ENCODE measurements at regions not wholly inside any gene's neighbourhood (a gene's known extent, or its start where the extent isn't known, plus 50 kb on each side); places are given as distances from the start of the nearest gene placed in this dataset.

DNA sequence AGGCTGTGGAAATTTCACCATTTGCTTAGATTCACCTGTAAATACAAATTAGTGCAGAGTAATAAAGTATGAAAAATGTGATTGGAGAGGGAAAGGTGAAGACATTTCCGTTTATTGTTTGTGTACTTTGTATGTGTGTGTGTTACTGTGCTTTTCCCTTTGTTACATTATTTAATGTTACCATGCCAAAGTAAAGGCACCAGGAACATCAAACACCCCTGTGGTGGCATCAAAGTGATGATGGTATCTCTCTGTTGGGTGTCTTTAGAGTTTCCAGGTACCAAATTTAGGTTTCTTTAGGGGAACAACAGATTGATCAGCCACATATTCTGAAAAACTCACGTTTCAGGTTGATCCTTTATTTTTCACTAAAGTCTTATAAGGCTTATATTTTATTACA, 189.0 kb upstream of the FBXO33 start:
- Mint-ChIP-seq H3K27ac (peak overlapping the region in 1 of 2 donors; percentile 13), H3K36me3 (no peaks in the 10 kb centered on the region), H3K4me1 (peaks cover 0 to 22% (median 8%) of the 10 kb centered on the region in 3 donors), H3K27me3 (no peaks in the 10 kb centered on the region), H3K9me3 (peaks cover 23 to 33% (median 25%) of the 10 kb centered on the region in 3 donors), H3K4me3 (no peak overlapping the region)
- ATAC-seq (replicated peaks in 1 of 4): no peak
- Histone ChIP-seq H3K27ac (ENCODE audit: low read length) (no peak overlapping the region), H3K27me3 (replicated peaks in 1 of 2; ENCODE audit: control insufficient read depth in 2 of 2, extremely low read depth in 1 of 2, insufficient read depth in 2 of 2, low read length in 1 of 2) (no peaks in the 10 kb centered on the region), H3K9me3 (no peaks in the 10 kb centered on the region), H3K4me1 (ENCODE audit: control insufficient read depth in 1 of 2, extremely low read depth in 1 of 2, insufficient read depth in 2 of 2, low read length in 2 of 2) (no peaks in the 10 kb centered on the region), H3K4me3 (ENCODE audit: control insufficient read depth in 1 of 2, extremely low read depth in 1 of 2, low read length in 1 of 2) (no peak overlapping the region), H3K36me3 (ENCODE audit: control insufficient read depth in 2 of 2, extremely low read depth in 1 of 2, insufficient read depth in 1 of 2, low read length in 1 of 2) (no peaks in the 10 kb centered on the region)
- CTCF ChIA-PET: no interaction called here
- DNase-seq: peak in 1 of 35 experiments; percentile 3
- POLR2A ChIA-PET: no interaction called here
- no CpG with 5 or more reads among the region's 2 CpGs for WGBS (ENCODE audit: insufficient coverage)

DNA sequence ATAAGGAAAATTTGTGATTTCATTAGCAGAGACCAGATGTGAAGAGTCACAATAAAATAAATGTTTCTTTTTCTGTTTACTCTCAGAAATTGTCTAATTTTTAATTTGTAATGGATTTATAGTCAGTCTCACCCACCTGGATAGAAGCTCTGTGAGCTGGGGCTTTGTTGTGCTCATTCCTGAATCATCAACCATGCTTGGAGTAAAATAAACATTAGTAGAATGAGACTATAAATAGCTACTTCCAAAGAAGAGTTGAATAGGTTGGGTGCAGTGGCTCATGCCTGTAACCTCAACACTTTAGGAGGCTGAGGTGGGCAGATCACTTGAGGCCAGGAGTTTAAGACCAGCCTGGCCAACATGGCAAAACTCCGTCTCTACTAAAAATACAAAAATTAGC, 185.3 kb upstream of the FBXO33 start:
- H3K4me1 ChIP-seq (ENCODE audit: control insufficient read depth in 1 of 2, extremely low read depth in 1 of 2, insufficient read depth in 2 of 2, low read length in 2 of 2): no peaks in the 10 kb centered on the region
- H3K36me3 ChIP-seq (ENCODE audit: control insufficient read depth in 2 of 2, extremely low read depth in 1 of 2, insufficient read depth in 1 of 2, low read length in 1 of 2): no peaks in the 10 kb centered on the region
- H3K9me3 Mint-ChIP-seq: peaks cover 19 to 33% (median 20%) of the 10 kb centered on the region in 3 donors
- no peak overlapping the region for H3K27ac Mint-ChIP-seq
- POLR2A ChIA-PET: no interaction called here
- no peaks in the 10 kb centered on the region for H3K36me3 Mint-ChIP-seq
- no peak overlapping the region for H3K4me3 ChIP-seq (ENCODE audit: control insufficient read depth in 1 of 2, extremely low read depth in 1 of 2, low read length in 1 of 2)
- H3K27me3 ChIP-seq (replicated peaks in 1 of 2; ENCODE audit: control insufficient read depth in 2 of 2, extremely low read depth in 1 of 2, insufficient read depth in 2 of 2, low read length in 1 of 2): no peaks in the 10 kb centered on the region
- H3K4me3 Mint-ChIP-seq: no peak overlapping the region
- WGBS (ENCODE audit: insufficient coverage): no CpG with 5 or more reads among the region's 1 CpG
- ATAC-seq (replicated peaks in 1 of 4): no peak
- H3K9me3 ChIP-seq: no peaks in the 10 kb centered on the region
- no peaks in the 10 kb centered on the region for H3K27me3 Mint-ChIP-seq
- peaks cover 0 to 42% (median 28%) of the 10 kb centered on the region in 3 donors for H3K4me1 Mint-ChIP-seq
- CTCF ChIA-PET: no interaction called here
- no peak overlapping the region for H3K27ac ChIP-seq (ENCODE audit: low read length)
- no peak for DNase-seq

DNA sequence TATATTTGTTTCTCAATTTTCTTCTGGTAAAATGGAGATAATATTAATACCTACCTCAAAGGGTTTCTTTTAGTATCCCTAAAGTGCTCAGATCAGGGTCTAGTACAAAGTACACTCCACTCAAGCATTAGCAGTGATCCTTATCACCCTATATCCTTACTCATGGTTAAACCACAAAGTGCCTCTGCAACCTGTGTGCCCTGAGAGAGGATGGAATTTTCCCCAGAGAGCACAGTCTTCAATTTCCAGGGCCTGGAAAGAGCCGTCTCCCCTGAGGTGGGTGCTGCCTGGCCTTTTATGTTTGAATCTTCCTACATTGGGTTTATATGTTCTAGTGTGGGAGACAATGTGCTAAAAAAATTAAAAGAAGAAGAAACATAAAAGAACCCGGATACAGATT, 183.1 kb upstream of the FBXO33 start:
- CTCF ChIA-PET: no interaction called here
- H3K4me1 Mint-ChIP-seq: peaks cover 0 to 32% (median 21%) of the 10 kb centered on the region in 3 donors
- no peaks in the 10 kb centered on the region for H3K36me3 Mint-ChIP-seq
- peaks cover 18 to 32% (median 19%) of the 10 kb centered on the region in 3 donors for H3K9me3 Mint-ChIP-seq
- POLR2A ChIA-PET: interaction anchor here in 1 of 2 donors (0.6 kb wide), 2 partner anchors 10 to 90 kb away, joined by 3 read pairs; no protein-coding TSS in a partner anchor
- ATAC-seq (replicated peaks in 1 of 4) (no peak), DNase-seq (no peak)
- H3K4me3 Mint-ChIP-seq: no peak overlapping the region
- Histone ChIP-seq H3K36me3 (ENCODE audit: control insufficient read depth in 2 of 2, extremely low read depth in 1 of 2, insufficient read depth in 1 of 2, low read length in 1 of 2) (no peaks in the 10 kb centered on the region), H3K27ac (ENCODE audit: low read length) (no peak overlapping the region), H3K9me3 (no peaks in the 10 kb centered on the region), H3K27me3 (replicated peaks in 1 of 2; ENCODE audit: control insufficient read depth in 2 of 2, extremely low read depth in 1 of 2, insufficient read depth in 2 of 2, low read length in 1 of 2) (no peaks in the 10 kb centered on the region), H3K4me3 (ENCODE audit: control insufficient read depth in 1 of 2, extremely low read depth in 1 of 2, low read length in 1 of 2) (no peak overlapping the region), H3K4me1 (ENCODE audit: control insufficient read depth in 1 of 2, extremely low read depth in 1 of 2, insufficient read depth in 2 of 2, low read length in 2 of 2) (no peaks in the 10 kb centered on the region)
- no peaks in the 10 kb centered on the region for H3K27me3 Mint-ChIP-seq
- WGBS (ENCODE audit: insufficient coverage): no CpG with 5 or more reads among the region's 2 CpGs
- H3K27ac Mint-ChIP-seq: no peak overlapping the region

DNA sequence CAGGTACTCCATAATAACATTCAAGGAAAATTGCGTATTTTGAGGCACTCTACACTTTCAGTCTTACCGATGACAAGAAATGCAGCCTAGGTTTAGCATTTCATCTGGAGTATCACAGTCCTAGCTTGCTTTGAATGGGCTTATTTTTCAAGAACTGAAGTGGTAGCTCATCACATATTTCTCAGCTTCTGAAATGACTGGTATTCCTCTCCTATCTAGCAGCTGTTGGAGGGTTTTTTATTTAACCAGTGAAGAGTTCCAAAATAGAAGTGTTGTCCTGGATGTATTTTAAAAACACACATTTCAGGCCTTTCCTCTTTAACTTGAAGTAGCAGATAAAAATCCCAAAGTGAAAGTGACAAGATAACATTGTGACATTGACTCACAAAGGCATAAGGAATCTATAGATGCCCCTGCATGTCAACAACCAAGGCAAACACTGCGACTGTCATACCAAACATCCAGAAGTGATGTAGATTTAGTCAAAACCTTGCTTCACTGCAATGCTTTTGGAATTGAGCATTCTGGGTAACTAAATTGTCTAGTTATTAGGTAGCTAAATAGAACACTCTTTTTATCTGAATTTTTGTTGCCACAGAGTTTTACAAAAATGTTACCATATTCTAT, 182.2 kb upstream of the FBXO33 start:
- no peak for DNase-seq
- peaks cover 14 to 30% (median 18%) of the 10 kb centered on the region in 3 donors for H3K9me3 Mint-ChIP-seq

DNA sequence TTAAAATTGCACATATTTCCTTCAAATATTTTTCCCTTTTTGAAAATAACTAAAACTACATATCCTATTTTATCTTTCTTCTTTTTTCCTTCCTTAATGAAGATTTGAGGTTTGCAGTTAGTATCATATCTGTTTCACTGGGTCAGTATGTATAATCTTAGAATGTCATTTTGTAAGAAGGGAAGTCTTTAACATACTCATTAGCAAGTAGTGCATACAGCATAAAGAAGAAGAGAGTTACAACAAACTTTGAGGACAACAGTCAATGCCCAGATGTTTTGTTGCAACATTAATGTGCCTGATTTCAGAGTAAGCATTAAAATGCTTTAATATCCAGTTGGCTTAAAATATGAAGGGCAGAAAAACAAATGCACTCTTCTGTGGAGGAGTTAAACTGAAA, 176.9 kb upstream of the FBXO33 start:
- no peak for ATAC-seq (replicated peaks in 1 of 4)
- Histone ChIP-seq H3K27me3 (replicated peaks in 1 of 2; ENCODE audit: control insufficient read depth in 2 of 2, extremely low read depth in 1 of 2, insufficient read depth in 2 of 2, low read length in 1 of 2) (no peaks in the 10 kb centered on the region), H3K36me3 (ENCODE audit: control insufficient read depth in 2 of 2, extremely low read depth in 1 of 2, insufficient read depth in 1 of 2, low read length in 1 of 2) (no peaks in the 10 kb centered on the region), H3K9me3 (no peaks in the 10 kb centered on the region), H3K4me3 (ENCODE audit: control insufficient read depth in 1 of 2, extremely low read depth in 1 of 2, low read length in 1 of 2) (no peak overlapping the region), H3K4me1 (ENCODE audit: control insufficient read depth in 1 of 2, extremely low read depth in 1 of 2, insufficient read depth in 2 of 2, low read length in 2 of 2) (peaks cover 6 to 7% of the 10 kb centered on the region in 2 experiments), H3K27ac (ENCODE audit: low read length) (no peak overlapping the region)
- Mint-ChIP-seq H3K27me3 (no peaks in the 10 kb centered on the region), H3K27ac (no peak overlapping the region), H3K9me3 (peaks cover 24 to 39% (median 37%) of the 10 kb centered on the region in 3 donors), H3K4me3 (no peak overlapping the region), H3K36me3 (no peaks in the 10 kb centered on the region), H3K4me1 (peaks cover 13 to 62% (median 52%) of the 10 kb centered on the region in 3 donors)
- no peak for DNase-seq
- CTCF ChIA-PET: no interaction called here
- POLR2A ChIA-PET: no interaction called here

More for the DNA sequence above, 182.2 kb upstream of the FBXO33 start:
- Histone ChIP-seq H3K4me3 (ENCODE audit: control insufficient read depth in 1 of 2, extremely low read depth in 1 of 2, low read length in 1 of 2) (no peak overlapping the region), H3K9me3 (no peaks in the 10 kb centered on the region), H3K36me3 (ENCODE audit: control insufficient read depth in 2 of 2, extremely low read depth in 1 of 2, insufficient read depth in 1 of 2, low read length in 1 of 2) (no peaks in the 10 kb centered on the region), H3K27me3 (replicated peaks in 1 of 2; ENCODE audit: control insufficient read depth in 2 of 2, extremely low read depth in 1 of 2, insufficient read depth in 2 of 2, low read length in 1 of 2) (no peaks in the 10 kb centered on the region), H3K27ac (ENCODE audit: low read length) (no peak overlapping the region), H3K4me1 (ENCODE audit: control insufficient read depth in 1 of 2, extremely low read depth in 1 of 2, insufficient read depth in 2 of 2, low read length in 2 of 2) (no peaks in the 10 kb centered on the region)
- H3K36me3 Mint-ChIP-seq: no peaks in the 10 kb centered on the region
- WGBS (ENCODE audit: insufficient coverage): 83% methylated on average over 2 of the region's 3 CpGs
- H3K27ac Mint-ChIP-seq: peak overlapping the region; percentile 40 to 52
- no peak for ATAC-seq (replicated peaks in 1 of 4)
- no peak overlapping the region for H3K4me3 Mint-ChIP-seq
- ChIA-PET CTCF (no interaction called here), POLR2A (interaction anchor here in 1 of 2 donors (0.6 kb wide), 1 partner anchor 11 kb away, joined by 3 read pairs; no protein-coding TSS in a partner anchor)
- H3K27me3 Mint-ChIP-seq: no peaks in the 10 kb centered on the region
- peaks cover 0 to 32% (median 24%) of the 10 kb centered on the region in 3 donors for H3K4me1 Mint-ChIP-seq

DNA sequence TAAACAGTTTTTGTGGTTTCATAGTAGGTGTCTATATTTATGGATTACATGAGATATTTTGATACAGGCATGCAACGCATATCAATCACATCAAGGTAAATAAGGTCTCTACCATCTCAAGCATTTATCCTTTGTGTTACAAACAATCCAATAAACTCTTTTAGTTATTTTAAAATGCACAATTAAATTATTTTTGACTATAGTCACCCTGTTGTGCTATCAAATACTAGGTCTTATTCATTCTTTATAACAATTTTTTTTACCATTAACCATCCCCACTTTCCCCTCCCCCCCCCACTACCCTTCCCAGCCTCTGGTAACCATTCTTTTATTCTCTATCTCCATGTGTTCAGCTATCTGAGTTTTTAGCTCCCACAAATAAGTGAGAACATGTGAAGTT, 175.7 kb upstream of the FBXO33 start:
- Histone ChIP-seq H3K4me3 (ENCODE audit: control insufficient read depth in 1 of 2, extremely low read depth in 1 of 2, low read length in 1 of 2) (no peak overlapping the region), H3K27me3 (replicated peaks in 1 of 2; ENCODE audit: control insufficient read depth in 2 of 2, extremely low read depth in 1 of 2, insufficient read depth in 2 of 2, low read length in 1 of 2) (no peaks in the 10 kb centered on the region), H3K36me3 (ENCODE audit: control insufficient read depth in 2 of 2, extremely low read depth in 1 of 2, insufficient read depth in 1 of 2, low read length in 1 of 2) (no peaks in the 10 kb centered on the region), H3K4me1 (ENCODE audit: control insufficient read depth in 1 of 2, extremely low read depth in 1 of 2, insufficient read depth in 2 of 2, low read length in 2 of 2) (peaks cover 6 to 7% of the 10 kb centered on the region in 2 experiments), H3K27ac (ENCODE audit: low read length) (no peak overlapping the region), H3K9me3 (no peaks in the 10 kb centered on the region)
- no peak overlapping the region for H3K4me3 Mint-ChIP-seq
- CTCF ChIA-PET: no interaction called here
- POLR2A ChIA-PET: interaction anchor here in 1 of 2 donors (0.6 kb wide), 1 partner anchor 72 kb away, joined by 5 read pairs; no protein-coding TSS in a partner anchor
- peaks cover 19 to 38% (median 35%) of the 10 kb centered on the region in 3 donors for H3K9me3 Mint-ChIP-seq
- H3K4me1 Mint-ChIP-seq: peaks cover 20 to 66% (median 57%) of the 10 kb centered on the region in 3 donors
- ATAC-seq (replicated peaks in 1 of 4) (no peak), DNase-seq (no peak)
- WGBS (ENCODE audit: insufficient coverage): no CpG with 5 or more reads among the region's 1 CpG
- peak overlapping the region; percentile 53 to 62 for H3K27ac Mint-ChIP-seq
- no peaks in the 10 kb centered on the region for H3K36me3 Mint-ChIP-seq
- no peaks in the 10 kb centered on the region for H3K27me3 Mint-ChIP-seq
